Neural crest cell (in vitro differentiated cells): ENCODE measurements at regions not wholly inside any gene's neighbourhood (a gene's known extent, or its start where the extent isn't known, plus 50 kb on each side); places are given as distances from the start of the nearest gene placed in this dataset.

ENCODE experiments used
- DNase-seq: peaks from one replicate; pipeline ENCODE4 v3.0.0; 2021; ENCODE audit warnings: low read depth, mixed read lengths, low spot score
- H3K27ac Mint-ChIP-seq: one replicate; pipeline ENCODE4 v1.8.0; 2021; ENCODE audit warnings: mild to moderate bottlenecking, mixed read lengths; ENCODE audit not compliant: unreplicated experiment
- H3K27me3 Mint-ChIP-seq: 2 replicates; pipeline ENCODE4 v1.8.0; 2021; ENCODE audit warnings: low read depth, mild to moderate bottlenecking, mixed read lengths
- H3K36me3 Mint-ChIP-seq: 2 replicates; pipeline ENCODE4 v1.8.0; 2021; ENCODE audit warnings: low read depth, mild to moderate bottlenecking, mixed read lengths
- H3K4me1 Mint-ChIP-seq: 2 replicates; pipeline ENCODE4 v1.8.0; 2021; ENCODE audit warnings: mixed read lengths
- H3K4me3 Mint-ChIP-seq: one replicate; pipeline ENCODE4 v1.8.0; 2021; ENCODE audit warnings: mild to moderate bottlenecking, mixed read lengths
- H3K9me3 Mint-ChIP-seq: 2 replicates; pipeline ENCODE4 v1.8.0; 2021; ENCODE audit warnings: mixed read lengths
- CTCF ChIP-seq: fragments of 200-600 bp; sonication (generic); conservative IDR thresholded peaks from 2 replicates; pipeline ENCODE4 v1.5.0; 2021; ENCODE audit warnings: antibody characterized with exemption, mild to moderate bottlenecking

- Mint-ChIP-seq H3K36me3 (no peaks in the 10 kb centered on the region), H3K27me3 (peaks cover 45% of the 10 kb centered on the region), H3K9me3 (no peaks in the 10 kb centered on the region), H3K27ac (no peak overlapping the region), H3K4me3 (no peak overlapping the region), H3K4me1 (peaks cover 14% of the 10 kb centered on the region)
- no peak for DNase-seq
- TF ChIP-seq CTCF: no peak
Observed at GRCh38 chr16:85979605-85980004, 80.6 kb downstream of the IRF8 start.

- no peak for TF ChIP-seq CTCF
- no peak overlapping the region for H3K4me3 Mint-ChIP-seq
- H3K36me3 Mint-ChIP-seq: no peaks in the 10 kb centered on the region
- no peak overlapping the region for H3K27ac Mint-ChIP-seq
- no peak for DNase-seq
- peaks cover 14% of the 10 kb centered on the region for H3K4me1 Mint-ChIP-seq
- H3K27me3 Mint-ChIP-seq: peaks cover 46% of the 10 kb centered on the region
- H3K9me3 Mint-ChIP-seq: no peaks in the 10 kb centered on the region
Observed at GRCh38 chr16:85980686-85981085, 81.7 kb downstream of the IRF8 start.

GRCh38 chr16:85981826-85982562 is 83.0 kb downstream of the IRF8 start:
- H3K4me1 Mint-ChIP-seq: peaks cover 14% of the 10 kb centered on the region
- H3K36me3 Mint-ChIP-seq: no peaks in the 10 kb centered on the region
- peaks cover 48% of the 10 kb centered on the region for H3K27me3 Mint-ChIP-seq
- H3K9me3 Mint-ChIP-seq: no peaks in the 10 kb centered on the region
- no peak for TF ChIP-seq CTCF
- H3K4me3 Mint-ChIP-seq: no peak overlapping the region
- peak overlapping the region; percentile 75 for H3K27ac Mint-ChIP-seq
- DNase-seq: no peak

- Mint-ChIP-seq H3K4me1 (peaks cover 14% of the 10 kb centered on the region), H3K9me3 (no peaks in the 10 kb centered on the region), H3K4me3 (no peak overlapping the region), H3K27me3 (peaks cover 44% of the 10 kb centered on the region), H3K27ac (no peak overlapping the region), H3K36me3 (no peaks in the 10 kb centered on the region)
- no peak for TF ChIP-seq CTCF
- DNase-seq: no peak
Observed at GRCh38 chr16:85982563-85982939, 83.6 kb downstream of the IRF8 start.

GRCh38 chr16:85983064-85983463 is 84.1 kb downstream of the IRF8 start:
- no peaks in the 10 kb centered on the region for H3K36me3 Mint-ChIP-seq

More at GRCh38 chr16:85983064-85983463, 84.1 kb downstream of the IRF8 start:
- H3K27me3 Mint-ChIP-seq: peaks cover 43% of the 10 kb centered on the region
- no peak for TF ChIP-seq CTCF
- no peak overlapping the region for H3K27ac Mint-ChIP-seq
- DNase-seq: no peak
- no peaks in the 10 kb centered on the region for H3K9me3 Mint-ChIP-seq
- H3K4me3 Mint-ChIP-seq: no peak overlapping the region
- H3K4me1 Mint-ChIP-seq: peaks cover 14% of the 10 kb centered on the region
